Neural crest cell (in vitro differentiated cells): ENCODE measurements at regions not wholly inside any gene's neighbourhood (a gene's known extent, or its start where the extent isn't known, plus 50 kb on each side); places are given as distances from the start of the nearest gene placed in this dataset.
A peak's percentile ranks its signal among the peaks of the same experiment; 100 is the strongest.

Experiments
- DNase-seq: peaks from one replicate; pipeline ENCODE4 v3.0.0; 2021; ENCODE audit warnings: low read depth, mixed read lengths, low spot score
- H3K27ac Mint-ChIP-seq: one replicate; pipeline ENCODE4 v1.8.0; 2021; ENCODE audit warnings: mild to moderate bottlenecking, mixed read lengths; ENCODE audit not compliant: unreplicated experiment
- H3K27me3 Mint-ChIP-seq: 2 replicates; pipeline ENCODE4 v1.8.0; 2021; ENCODE audit warnings: low read depth, mild to moderate bottlenecking, mixed read lengths
- H3K36me3 Mint-ChIP-seq: 2 replicates; pipeline ENCODE4 v1.8.0; 2021; ENCODE audit warnings: low read depth, mild to moderate bottlenecking, mixed read lengths
- H3K4me1 Mint-ChIP-seq: 2 replicates; pipeline ENCODE4 v1.8.0; 2021; ENCODE audit warnings: mixed read lengths
- H3K4me3 Mint-ChIP-seq: one replicate; pipeline ENCODE4 v1.8.0; 2021; ENCODE audit warnings: mild to moderate bottlenecking, mixed read lengths
- H3K9me3 Mint-ChIP-seq: 2 replicates; pipeline ENCODE4 v1.8.0; 2021; ENCODE audit warnings: mixed read lengths
- CTCF ChIP-seq: fragments of 200-600 bp; sonication (generic); conservative IDR thresholded peaks from 2 replicates; pipeline ENCODE4 v1.5.0; 2021; ENCODE audit warnings: antibody characterized with exemption, mild to moderate bottlenecking

DNA sequence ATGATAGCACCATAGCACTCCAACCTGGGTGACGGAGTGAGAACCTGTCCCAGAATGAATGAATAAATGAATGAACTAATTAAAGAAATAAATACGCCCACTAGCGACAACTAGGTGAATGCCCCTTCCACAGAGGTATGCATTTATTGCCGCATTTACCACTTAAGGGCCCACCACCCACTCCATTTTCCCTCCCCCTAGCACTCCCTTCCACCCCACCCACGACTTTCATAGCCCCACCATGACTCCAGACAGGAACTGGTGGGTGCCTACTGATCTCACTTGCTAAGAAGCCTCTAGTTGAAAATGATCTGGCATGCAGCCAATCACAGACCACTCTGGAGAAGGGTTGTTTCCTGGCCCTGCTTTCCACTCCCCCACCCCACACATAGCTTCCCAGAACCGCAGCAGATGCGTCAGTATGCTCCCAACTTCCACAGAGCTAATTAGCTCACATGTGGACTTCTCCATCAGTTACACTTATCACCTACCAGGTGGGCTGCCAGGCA is 167.6 kb downstream of the WT1 start:
- Mint-ChIP-seq H3K27ac (no peak overlapping the region), H3K36me3 (peaks cover 3% of the 10 kb centered on the region), H3K4me3 (no peak overlapping the region), H3K9me3 (peaks cover 12% of the 10 kb centered on the region), H3K27me3 (no peaks in the 10 kb centered on the region), H3K4me1 (peaks cover 12% of the 10 kb centered on the region)
- DNase-seq = no peak
- no peak for TF ChIP-seq CTCF

DNA sequence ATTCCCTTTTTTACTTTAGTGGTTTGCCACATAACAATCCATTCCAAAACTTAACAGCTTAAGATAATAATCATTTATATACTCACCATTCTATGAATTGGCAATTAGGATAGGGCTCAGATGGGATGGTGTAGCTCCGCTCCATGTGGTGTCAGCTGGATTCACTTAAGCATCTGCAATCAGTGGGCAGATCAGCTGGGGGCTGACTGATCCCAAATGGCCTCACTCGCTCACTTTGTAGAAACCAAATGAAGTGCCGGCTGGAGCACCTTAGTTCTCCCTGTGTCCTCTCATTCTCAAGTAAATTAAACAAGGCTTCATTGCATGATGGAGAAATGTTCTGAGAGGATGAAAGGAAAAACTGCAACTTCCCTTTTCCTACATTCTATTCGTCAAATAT is 161.4 kb downstream of the WT1 start:
- DNase-seq = no peak
- peaks cover 12% of the 10 kb centered on the region for H3K4me1 Mint-ChIP-seq
- H3K9me3 Mint-ChIP-seq = peaks cover 2% of the 10 kb centered on the region
- no peak for TF ChIP-seq CTCF
- H3K4me3 Mint-ChIP-seq = no peak overlapping the region
- no peaks in the 10 kb centered on the region for H3K36me3 Mint-ChIP-seq
- no peaks in the 10 kb centered on the region for H3K27me3 Mint-ChIP-seq
- H3K27ac Mint-ChIP-seq = no peak overlapping the region

DNA sequence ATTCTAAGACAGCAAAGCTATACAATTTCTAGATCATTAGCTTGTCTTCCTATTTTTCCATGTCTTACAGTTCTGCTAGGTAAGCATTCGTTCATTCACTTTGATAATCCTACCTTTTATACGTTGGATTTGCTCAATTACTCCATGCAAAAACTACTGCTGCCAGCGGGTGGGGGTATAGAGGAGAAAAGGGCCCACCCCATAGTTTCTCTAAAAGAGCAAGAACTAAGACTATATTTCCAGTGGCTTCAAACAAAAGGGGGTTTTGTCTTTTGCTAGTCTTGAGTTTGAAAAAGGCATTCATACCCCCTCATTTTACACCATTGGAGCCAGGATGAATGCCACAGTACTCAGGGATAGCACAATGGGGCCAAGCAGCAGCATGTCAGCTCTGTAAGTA is 155.7 kb downstream of the WT1 start:
- H3K36me3 Mint-ChIP-seq = peaks cover 6% of the 10 kb centered on the region
- H3K27me3 Mint-ChIP-seq = no peaks in the 10 kb centered on the region
- TF ChIP-seq CTCF = peak; percentile 46
- no peak for DNase-seq
- H3K9me3 Mint-ChIP-seq = peaks cover 6% of the 10 kb centered on the region
- H3K4me3 Mint-ChIP-seq = no peak overlapping the region
- peaks cover 16% of the 10 kb centered on the region for H3K4me1 Mint-ChIP-seq
- peak overlapping the region; percentile 59 for H3K27ac Mint-ChIP-seq

- Mint-ChIP-seq H3K36me3 (peaks cover 6% of the 10 kb centered on the region), H3K9me3 (peaks cover 8% of the 10 kb centered on the region), H3K4me3 (no peak overlapping the region), H3K27ac (no peak overlapping the region), H3K27me3 (no peaks in the 10 kb centered on the region), H3K4me1 (peaks cover 16% of the 10 kb centered on the region)
- no peak for TF ChIP-seq CTCF
- DNase-seq = no peak
These were observed 155.0 kb downstream of the WT1 start for GRCh38 chr11:32280339-32280738.

DNA sequence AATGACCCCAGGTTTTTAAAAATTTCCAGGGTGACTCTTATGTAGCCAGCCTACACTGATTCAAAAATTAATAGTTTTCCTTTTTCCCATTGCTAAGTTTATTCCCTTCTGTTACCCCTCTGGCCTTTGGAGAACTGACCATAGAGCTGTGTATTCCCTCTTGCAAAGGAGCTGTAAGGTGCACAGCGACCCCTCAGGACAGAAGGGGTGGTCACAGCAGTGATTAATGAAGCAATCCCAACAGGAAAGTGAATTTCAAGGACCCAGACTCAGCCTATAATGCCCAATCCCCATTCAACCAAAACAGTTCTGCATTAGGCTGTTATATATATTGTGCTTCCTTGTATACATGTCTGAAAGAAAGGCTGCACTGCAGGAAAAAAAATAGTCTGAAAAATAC is 147.1 kb downstream of the WT1 start:
- Mint-ChIP-seq H3K4me1 (peaks cover 11% of the 10 kb centered on the region), H3K4me3 (no peak overlapping the region), H3K27me3 (no peaks in the 10 kb centered on the region), H3K9me3 (peaks cover 11% of the 10 kb centered on the region), H3K27ac (no peak overlapping the region), H3K36me3 (peaks cover 10% of the 10 kb centered on the region)
- no peak for TF ChIP-seq CTCF
- no peak for DNase-seq

- H3K4me3 Mint-ChIP-seq = no peak overlapping the region
- no peak for DNase-seq
- no peaks in the 10 kb centered on the region for H3K27me3 Mint-ChIP-seq
- H3K36me3 Mint-ChIP-seq = peaks cover 7% of the 10 kb centered on the region
- H3K27ac Mint-ChIP-seq = no peak overlapping the region
- no peak for TF ChIP-seq CTCF
- H3K4me1 Mint-ChIP-seq = peaks cover 11% of the 10 kb centered on the region
- H3K9me3 Mint-ChIP-seq = peaks cover 10% of the 10 kb centered on the region
These were observed 145.6 kb downstream of the WT1 start for GRCh38 chr11:32289701-32290100.
